NCI-H146 (cell line): ENCODE measurements at regions not wholly inside any gene's neighbourhood (a gene's known extent, or its start where the extent isn't known, plus 50 kb on each side); places are given as distances from the start of the nearest gene placed in this dataset.

Experiments used
- DNase-seq: peaks from one replicate; lab custom pipeline; 2025; lab: John Stamatoyannopoulos, UW

DNA sequence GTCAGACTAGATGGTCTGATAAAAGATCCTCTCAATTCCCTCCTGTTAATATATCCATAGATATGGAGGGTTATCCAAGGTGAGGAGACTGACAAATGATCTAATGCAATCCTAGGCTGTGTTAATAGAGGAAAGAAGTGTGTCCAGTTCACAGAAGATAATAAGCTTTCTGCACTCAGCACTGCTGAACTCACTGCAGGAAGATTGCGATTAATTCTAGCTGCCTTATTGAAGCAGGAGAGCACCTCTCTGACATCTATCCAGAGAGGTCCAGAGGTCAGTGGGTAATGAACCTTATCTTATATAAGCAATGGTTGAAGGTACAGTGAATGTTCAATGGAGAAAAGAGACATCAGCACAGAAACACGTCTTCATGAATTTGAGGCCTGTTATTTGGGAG is 75.9 kb upstream of the SLC10A2 start:
- no peak for DNase-seq

- DNase-seq = peak; percentile 36
Measured at GRCh38 chr13:103140001-103140671, 73.9 kb upstream of the SLC10A2 start.

- DNase-seq = no peak
Measured at GRCh38 chr13:103134271-103134670, 68.1 kb upstream of the SLC10A2 start.

DNA sequence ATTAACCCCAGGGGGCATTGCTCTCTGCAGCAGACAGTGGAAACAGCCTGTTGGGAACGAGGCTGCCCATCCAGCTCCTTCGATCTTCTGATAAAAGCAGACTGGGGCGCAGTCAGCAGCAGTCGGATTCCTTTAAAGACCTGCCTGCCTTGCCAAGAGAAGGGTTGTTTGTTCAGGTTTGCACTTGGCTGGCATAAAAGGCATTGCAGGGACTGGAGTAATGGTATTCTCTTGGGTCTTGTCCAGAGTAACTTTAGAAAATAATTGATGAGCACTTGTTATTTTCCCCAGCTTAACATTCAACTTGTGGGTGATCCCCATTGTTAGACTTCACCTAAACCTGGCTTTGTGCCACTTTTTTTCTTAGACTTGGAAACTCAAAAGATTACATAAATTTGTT is 67.3 kb upstream of the SLC10A2 start:
- no peak for DNase-seq

DNA sequence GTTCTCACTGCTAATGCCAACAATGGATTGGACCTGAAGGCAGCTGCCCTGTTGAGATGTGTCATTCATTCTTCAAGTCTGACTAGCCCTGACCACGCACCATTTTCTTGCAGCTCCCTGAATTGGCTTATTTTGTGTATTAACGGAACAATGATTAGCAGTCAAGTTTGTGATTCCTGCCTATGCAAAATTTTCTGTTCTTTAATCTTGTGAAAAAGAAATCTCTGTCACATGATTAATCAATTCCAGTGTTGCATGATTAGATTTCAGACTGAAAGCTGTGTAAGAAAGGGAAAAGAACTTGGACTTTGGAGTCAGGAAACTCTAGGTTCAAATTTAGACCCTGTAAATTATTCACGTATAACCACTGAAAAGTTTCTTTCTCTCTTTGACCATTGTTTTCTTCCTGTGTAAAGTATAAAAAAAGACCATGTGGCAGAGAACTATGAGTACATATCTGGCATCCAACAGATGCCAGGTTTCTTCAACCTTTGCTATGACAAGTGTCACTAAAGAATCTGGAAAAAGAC is 64.5 kb upstream of the SLC10A2 start:
- no peak for DNase-seq

- no peak for DNase-seq
Measured at GRCh38 chr13:103130146-103130545, 63.9 kb upstream of the SLC10A2 start.
